Activated naive CD8-positive, alpha-beta T cell treated with anti-CD3 and anti-CD28 coated beads, Interleukin-2, amount 50 U/mL, for 24 hours (primary cell): ENCODE measurements at regions not wholly inside any gene's neighbourhood (a gene's known extent, or its start where the extent isn't known, plus 50 kb on each side); places are given as distances from the start of the nearest gene placed in this dataset.

Source experiments
- ATAC-seq: fragments of 150-1000 bp; cut with Tn5 transposase; one replicate; pipeline ENCODE4 v1.10.0; 2021
- DNase-seq: peaks from one replicate; pipeline ENCODE4 v3.0.0; 2021
- H3K27ac Mint-ChIP-seq: one replicate; pipeline ENCODE4 v1.8.0; 2021; ENCODE audit warnings: mild to moderate bottlenecking, mixed read lengths
- H3K27me3 Mint-ChIP-seq: one replicate; pipeline ENCODE4 v1.8.0; 2021; ENCODE audit warnings: mixed read lengths
- H3K36me3 Mint-ChIP-seq: one replicate; pipeline ENCODE4 v1.8.0; 2021; ENCODE audit warnings: low read depth, mixed read lengths
- H3K4me1 Mint-ChIP-seq: one replicate; pipeline ENCODE4 v1.8.0; 2021; ENCODE audit warnings: mixed read lengths
- H3K4me3 Mint-ChIP-seq: one replicate; pipeline ENCODE4 v1.8.0; 2021; ENCODE audit warnings: mild to moderate bottlenecking, moderate library complexity, mixed read lengths
- H3K9me3 Mint-ChIP-seq: one replicate; pipeline ENCODE4 v1.8.0; 2021; ENCODE audit warnings: mixed read lengths

GRCh38 chr4:180589575-180589974 lies 1653.6 kb upstream of the TENM3 start:
- H3K4me3 Mint-ChIP-seq = no peak overlapping the region

GRCh38 chr4:180596888-180597483 lies 1646.2 kb upstream of the TENM3 start:
- Mint-ChIP-seq H3K4me3 (no peak overlapping the region), H3K27me3 (no peaks in the 10 kb centered on the region), H3K27ac (no peak overlapping the region), H3K36me3 (no peaks in the 10 kb centered on the region), H3K4me1 (no peaks in the 10 kb centered on the region), H3K9me3 (no peaks in the 10 kb centered on the region)
- DNase-seq (no peak), ATAC-seq (no peak)

More at GRCh38 chr4:180589575-180589974, 1653.6 kb upstream of the TENM3 start:
- DNase-seq = no peak
- Mint-ChIP-seq H3K4me1 (no peaks in the 10 kb centered on the region), H3K27me3 (no peaks in the 10 kb centered on the region), H3K36me3 (no peaks in the 10 kb centered on the region), H3K27ac (no peak overlapping the region), H3K9me3 (no peaks in the 10 kb centered on the region)
- ATAC-seq = no peak

- Mint-ChIP-seq H3K9me3 (no peaks in the 10 kb centered on the region), H3K27me3 (no peaks in the 10 kb centered on the region), H3K27ac (no peak overlapping the region), H3K4me3 (no peak overlapping the region), H3K4me1 (no peaks in the 10 kb centered on the region), H3K36me3 (no peaks in the 10 kb centered on the region)
- no peak for DNase-seq
- no peak for ATAC-seq
Observed at GRCh38 chr4:180598281-180598680, 1644.9 kb upstream of the TENM3 start.

- Mint-ChIP-seq H3K4me3 (no peak overlapping the region), H3K4me1 (no peaks in the 10 kb centered on the region), H3K27me3 (no peaks in the 10 kb centered on the region), H3K27ac (no peak overlapping the region), H3K36me3 (no peaks in the 10 kb centered on the region), H3K9me3 (peaks cover 4% of the 10 kb centered on the region)
- no peak for ATAC-seq
- no peak for DNase-seq
Observed at GRCh38 chr4:180603791-180604190, 1639.4 kb upstream of the TENM3 start.

- DNase-seq (no peak), ATAC-seq (no peak)
- no peaks in the 10 kb centered on the region for H3K27me3 Mint-ChIP-seq
- peaks cover 9% of the 10 kb centered on the region for H3K9me3 Mint-ChIP-seq
- no peaks in the 10 kb centered on the region for H3K36me3 Mint-ChIP-seq
- no peaks in the 10 kb centered on the region for H3K4me1 Mint-ChIP-seq
- H3K27ac Mint-ChIP-seq = no peak overlapping the region
- H3K4me3 Mint-ChIP-seq = no peak overlapping the region
Observed at GRCh38 chr4:180610324-180610723, 1632.9 kb upstream of the TENM3 start.

- DNase-seq = no peak
- H3K4me1 Mint-ChIP-seq = no peaks in the 10 kb centered on the region
- no peak overlapping the region for H3K27ac Mint-ChIP-seq
- H3K9me3 Mint-ChIP-seq = peaks cover 11% of the 10 kb centered on the region
- no peak overlapping the region for H3K4me3 Mint-ChIP-seq
- ATAC-seq = no peak
- H3K27me3 Mint-ChIP-seq = no peaks in the 10 kb centered on the region
- H3K36me3 Mint-ChIP-seq = no peaks in the 10 kb centered on the region
Observed at GRCh38 chr4:180615746-180616145, 1627.5 kb upstream of the TENM3 start.

GRCh38 chr4:180617196-180617595 lies 1626.0 kb upstream of the TENM3 start:
- H3K4me3 Mint-ChIP-seq = no peak overlapping the region
- H3K27ac Mint-ChIP-seq = no peak overlapping the region
- H3K27me3 Mint-ChIP-seq = no peaks in the 10 kb centered on the region
- H3K4me1 Mint-ChIP-seq = no peaks in the 10 kb centered on the region
- no peaks in the 10 kb centered on the region for H3K36me3 Mint-ChIP-seq
- H3K9me3 Mint-ChIP-seq = peaks cover 7% of the 10 kb centered on the region
- ATAC-seq (no peak), DNase-seq (no peak)

GRCh38 chr4:180618396-180618795 lies 1624.8 kb upstream of the TENM3 start:
- H3K4me3 Mint-ChIP-seq = no peak overlapping the region
- no peaks in the 10 kb centered on the region for H3K4me1 Mint-ChIP-seq
- no peak overlapping the region for H3K27ac Mint-ChIP-seq
- no peak for ATAC-seq
- no peaks in the 10 kb centered on the region for H3K27me3 Mint-ChIP-seq
- no peaks in the 10 kb centered on the region for H3K36me3 Mint-ChIP-seq
- peaks cover 7% of the 10 kb centered on the region for H3K9me3 Mint-ChIP-seq
- DNase-seq = no peak

GRCh38 chr4:180619440-180619839 lies 1623.8 kb upstream of the TENM3 start:
- H3K9me3 Mint-ChIP-seq = peaks cover 7% of the 10 kb centered on the region
- no peak overlapping the region for H3K4me3 Mint-ChIP-seq
- no peaks in the 10 kb centered on the region for H3K27me3 Mint-ChIP-seq
- ATAC-seq (no peak), DNase-seq (no peak)
- H3K27ac Mint-ChIP-seq = no peak overlapping the region
- no peaks in the 10 kb centered on the region for H3K4me1 Mint-ChIP-seq
- H3K36me3 Mint-ChIP-seq = no peaks in the 10 kb centered on the region

GRCh38 chr4:180622254-180622653 lies 1620.9 kb upstream of the TENM3 start:
- ATAC-seq = no peak
- no peaks in the 10 kb centered on the region for H3K9me3 Mint-ChIP-seq
- H3K36me3 Mint-ChIP-seq = no peaks in the 10 kb centered on the region
- no peak overlapping the region for H3K4me3 Mint-ChIP-seq
- no peaks in the 10 kb centered on the region for H3K4me1 Mint-ChIP-seq
- DNase-seq = no peak
- H3K27ac Mint-ChIP-seq = no peak overlapping the region
- H3K27me3 Mint-ChIP-seq = no peaks in the 10 kb centered on the region

- Mint-ChIP-seq H3K36me3 (no peaks in the 10 kb centered on the region), H3K4me3 (no peak overlapping the region), H3K9me3 (no peaks in the 10 kb centered on the region), H3K27ac (no peak overlapping the region), H3K27me3 (no peaks in the 10 kb centered on the region), H3K4me1 (no peaks in the 10 kb centered on the region)
- DNase-seq (no peak), ATAC-seq (no peak)
Observed at GRCh38 chr4:180625653-180626052, 1617.5 kb upstream of the TENM3 start.

- Mint-ChIP-seq H3K27me3 (no peaks in the 10 kb centered on the region), H3K36me3 (no peaks in the 10 kb centered on the region), H3K27ac (no peak overlapping the region), H3K4me3 (no peak overlapping the region), H3K9me3 (no peaks in the 10 kb centered on the region), H3K4me1 (no peaks in the 10 kb centered on the region)
- DNase-seq = no peak
- ATAC-seq = no peak
Observed at GRCh38 chr4:180630012-180630665, 1613.1 kb upstream of the TENM3 start.

- Mint-ChIP-seq H3K27me3 (no peaks in the 10 kb centered on the region), H3K36me3 (no peaks in the 10 kb centered on the region), H3K9me3 (no peaks in the 10 kb centered on the region), H3K4me1 (no peaks in the 10 kb centered on the region), H3K27ac (no peak overlapping the region), H3K4me3 (no peak overlapping the region)
- ATAC-seq (no peak), DNase-seq (no peak)
Observed at GRCh38 chr4:180634306-180634705, 1608.9 kb upstream of the TENM3 start.

GRCh38 chr4:180635281-180635680 lies 1607.9 kb upstream of the TENM3 start:
- DNase-seq (no peak), ATAC-seq (no peak)
- Mint-ChIP-seq H3K27ac (no peak overlapping the region), H3K36me3 (no peaks in the 10 kb centered on the region), H3K9me3 (no peaks in the 10 kb centered on the region), H3K27me3 (no peaks in the 10 kb centered on the region), H3K4me1 (no peaks in the 10 kb centered on the region), H3K4me3 (no peak overlapping the region)

- ATAC-seq (no peak), DNase-seq (no peak)
- Mint-ChIP-seq H3K9me3 (no peaks in the 10 kb centered on the region), H3K27ac (no peak overlapping the region), H3K4me1 (no peaks in the 10 kb centered on the region), H3K4me3 (no peak overlapping the region), H3K36me3 (no peaks in the 10 kb centered on the region), H3K27me3 (no peaks in the 10 kb centered on the region)
Observed at GRCh38 chr4:180636696-180637404, 1606.4 kb upstream of the TENM3 start.
